Loucy (cell line): ENCODE measurements at regions not wholly inside any gene's neighbourhood (a gene's known extent, or its start where the extent isn't known, plus 50 kb on each side); places are given as distances from the start of the nearest gene placed in this dataset.

Source experiments
- H2AFZ ChIP-seq: fragments of 200-600 bp; sonication (generic); 2 replicates; pipeline ENCODE4 v1.6.0; 2016; ENCODE audit warnings: antibody characterized with exemption, mild to moderate bottlenecking, low read length, moderate library complexity
- H3F3A ChIP-seq: fragments of 200-600 bp; 2 replicates; pipeline ENCODE4 v1.6.0; 2016; ENCODE audit warnings: antibody characterized with exemption, low read depth, mild to moderate bottlenecking
- H3K27me3 ChIP-seq: fragments of 200-600 bp; sonication (generic); 2 replicates; pipeline ENCODE4 v1.6.1; 2014; ENCODE audit warnings: low read length, mild to moderate bottlenecking; ENCODE audit not compliant: insufficient read depth, poor library complexity, severe bottlenecking
- H3K36me3 ChIP-seq: fragments of 200-600 bp; sonication (generic); 2 replicates; pipeline ENCODE4 v1.6.1; 2016; ENCODE audit warnings: low read length; ENCODE audit not compliant: insufficient read depth
- H3K4me1 ChIP-seq: fragments of 200-600 bp; sonication (generic); 2 replicates; pipeline ENCODE4 v1.5.1; 2014; ENCODE audit warnings: low read length, mild to moderate bottlenecking; ENCODE audit not compliant: insufficient read depth, poor library complexity, severe bottlenecking
- H3K4me2 ChIP-seq: fragments of 200-600 bp; sonication (generic); 2 replicates; pipeline ENCODE4 v1.6.0; 2014; ENCODE audit warnings: antibody characterized with exemption, low read length, low read depth, mild to moderate bottlenecking; ENCODE audit not compliant: poor library complexity, severe bottlenecking
- H3K4me3 ChIP-seq: fragments of 200-600 bp; sonication (generic); 2 replicates; pipeline ENCODE4 v1.5.1; 2014; ENCODE audit warnings: low read length, mild to moderate bottlenecking, mixed read lengths; ENCODE audit not compliant: poor library complexity, severe bottlenecking
- H3K79me2 ChIP-seq: fragments of 200-600 bp; sonication (generic); 2 replicates; pipeline ENCODE4 v1.6.1; 2014; ENCODE audit warnings: low read length; ENCODE audit not compliant: insufficient read depth
- H3K9ac ChIP-seq: fragments of 200-600 bp; sonication (generic); 2 replicates; pipeline ENCODE4 v1.6.0; 2014; ENCODE audit warnings: mild to moderate bottlenecking, low read depth, low read length, moderate library complexity; ENCODE audit not compliant: poor library complexity, severe bottlenecking
- H3K9me2 ChIP-seq: fragments of 200-600 bp; sonication (generic); replicated peaks from 2 replicates; pipeline ENCODE4 v1.6.1; 2016; ENCODE audit warnings: low read depth, low read length, mixed read lengths
- H3K9me3 ChIP-seq: fragments of 200-600 bp; sonication (generic); 2 replicates; pipeline ENCODE4 v1.6.1; 2014; ENCODE audit warnings: mild to moderate bottlenecking, antibody characterized with exemption, low read length, low read depth; ENCODE audit not compliant: insufficient read depth
- H4K20me1 ChIP-seq: fragments of 200-600 bp; sonication (generic); 2 replicates; pipeline ENCODE4 v1.6.0; 2014; ENCODE audit warnings: antibody characterized with exemption, low read length, mild to moderate bottlenecking; ENCODE audit not compliant: insufficient read depth, poor library complexity, severe bottlenecking
- CTCF ChIP-seq: fragments of 200-600 bp; sonication (generic); conservative IDR thresholded peaks from 2 replicates; pipeline ENCODE4 v1.5.1; 2014; ENCODE audit warnings: mild to moderate bottlenecking, antibody characterized with exemption, low read length
- EZH2phosphoT487 ChIP-seq: fragments of 200-600 bp; IDR thresholded peaks from 2 replicates; pipeline ENCODE4 v1.6.1; 2018; ENCODE audit warnings: antibody characterized with exemption, mild to moderate bottlenecking, moderate library complexity, borderline replicate concordance

DNA sequence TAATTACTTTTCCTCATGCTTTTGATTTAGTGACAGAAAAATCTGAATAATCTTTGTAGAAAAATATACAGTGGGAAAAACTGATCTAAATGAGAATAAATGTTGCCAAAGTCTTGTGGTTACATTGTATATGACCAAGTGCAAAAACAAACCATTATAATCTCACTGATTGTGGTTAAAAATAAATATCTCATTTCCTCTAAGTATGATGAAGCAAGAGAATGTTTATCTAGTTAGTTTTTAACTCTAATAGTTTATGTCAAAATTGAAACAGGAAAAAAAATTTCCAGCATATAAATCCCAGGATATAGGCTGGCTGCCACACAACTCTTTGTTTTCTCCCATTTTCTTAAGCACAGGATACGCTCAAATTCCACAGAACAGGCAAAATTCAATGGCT lies 392.7 kb upstream of the ID4 start:
- H3K4me1 ChIP-seq = no peaks in the 10 kb centered on the region

DNA sequence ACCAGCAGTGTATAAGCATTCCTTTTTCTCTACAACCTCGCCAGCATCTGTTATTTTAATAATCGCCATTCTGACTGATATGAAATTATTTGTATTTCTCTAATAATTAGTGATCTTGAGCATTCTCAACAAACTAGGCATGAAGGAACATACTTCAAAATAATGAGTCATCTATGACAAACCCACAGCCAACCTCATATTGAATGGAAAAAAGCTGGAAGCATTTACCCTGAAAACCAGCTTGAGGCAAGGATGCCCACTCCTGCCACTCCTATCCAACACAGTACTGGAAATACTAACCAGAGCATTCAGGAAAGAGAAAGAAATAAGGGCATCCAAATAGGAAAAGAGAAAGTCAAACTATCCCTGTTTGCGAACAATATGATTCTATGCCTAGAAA lies 390.6 kb upstream of the ID4 start:
- Histone ChIP-seq H3K79me2 (no peaks in the 10 kb centered on the region), H3K9me3 (no peaks in the 10 kb centered on the region), H3K9ac (no peak overlapping the region), H4K20me1 (no peaks in the 10 kb centered on the region), H3K4me1 (no peaks in the 10 kb centered on the region), H3F3A (no peaks in the 10 kb centered on the region), H3K36me3 (no peaks in the 10 kb centered on the region), H3K4me3 (no peak overlapping the region), H2AFZ (no peak overlapping the region), H3K4me2 (no peak overlapping the region), H3K27me3 (no peaks in the 10 kb centered on the region), H3K9me2 (no peaks in the 10 kb centered on the region)
- TF ChIP-seq CTCF = no peak
- TF ChIP-seq EZH2phosphoT487 = no peak

More for the DNA sequence above, 392.7 kb upstream of the ID4 start:
- Histone ChIP-seq H3K9ac (no peak overlapping the region), H3K9me3 (no peaks in the 10 kb centered on the region), H4K20me1 (no peaks in the 10 kb centered on the region), H3K9me2 (no peaks in the 10 kb centered on the region), H2AFZ (no peak overlapping the region), H3K36me3 (no peaks in the 10 kb centered on the region), H3F3A (no peaks in the 10 kb centered on the region), H3K4me3 (no peak overlapping the region), H3K27me3 (no peaks in the 10 kb centered on the region), H3K79me2 (no peaks in the 10 kb centered on the region), H3K4me2 (no peak overlapping the region)
- no peak for TF ChIP-seq EZH2phosphoT487
- TF ChIP-seq CTCF = no peak

DNA sequence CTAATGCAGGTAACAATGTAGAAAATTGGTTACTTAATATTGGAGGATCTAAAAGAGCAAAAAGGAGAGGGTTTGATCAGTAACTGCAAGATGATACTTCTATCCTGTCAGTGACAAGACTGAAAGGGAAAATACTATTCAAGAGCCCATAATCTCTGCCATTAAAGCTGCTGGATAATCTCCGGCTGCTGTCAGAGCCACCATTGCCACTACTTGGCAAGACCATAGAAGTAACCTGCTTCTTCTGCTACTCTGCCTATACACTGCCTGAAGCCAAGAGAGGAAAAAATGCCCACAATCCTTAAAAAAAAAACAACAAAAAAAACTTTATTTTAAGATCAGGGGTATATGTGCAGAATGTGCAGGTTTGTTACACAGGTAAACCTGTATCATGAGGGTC lies 386.5 kb upstream of the ID4 start:
- Histone ChIP-seq H3K9ac (no peak overlapping the region), H3K9me2 (no peaks in the 10 kb centered on the region), H3K9me3 (no peaks in the 10 kb centered on the region), H3K4me1 (no peaks in the 10 kb centered on the region), H3K4me2 (no peak overlapping the region), H3K36me3 (no peaks in the 10 kb centered on the region), H2AFZ (no peak overlapping the region), H3K4me3 (no peak overlapping the region), H4K20me1 (no peaks in the 10 kb centered on the region), H3F3A (no peaks in the 10 kb centered on the region), H3K27me3 (no peaks in the 10 kb centered on the region), H3K79me2 (no peaks in the 10 kb centered on the region)
- TF ChIP-seq EZH2phosphoT487 (no peak), CTCF (no peak)
